ENCODE measurements at regions not wholly inside any gene's neighbourhood (a gene's known extent, or its start where the extent isn't known, plus 50 kb on each side); places are given as distances from the start of the nearest gene placed in this dataset.

DNA sequence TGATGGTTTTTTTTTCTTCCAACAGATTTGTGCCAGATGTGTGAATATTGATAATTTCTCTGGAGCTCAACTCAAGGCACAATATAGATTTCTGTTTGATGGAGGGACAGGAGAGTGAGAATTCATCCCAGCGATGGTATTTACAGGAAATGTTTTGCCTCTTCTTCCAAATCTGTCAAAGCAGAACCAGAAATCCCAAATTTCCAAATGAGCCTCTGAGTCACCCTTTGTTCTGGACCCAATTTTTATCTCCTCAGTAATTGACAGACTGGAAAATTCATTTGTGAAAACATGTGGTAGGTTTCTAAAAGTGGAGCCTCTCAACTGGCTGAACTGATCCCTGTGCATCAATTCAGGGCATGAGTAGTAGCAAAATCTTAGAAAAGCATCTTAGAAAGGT, 223.2 kb upstream of the TSHZ2 start:
- no peaks in the 10 kb centered on the region for H3K27me3 ChIP-seq (ENCODE audit: control insufficient read depth, insufficient read depth, low read length)
- POLR2A ChIA-PET, result no interaction called here
- H3K27ac ChIP-seq (ENCODE audit: low read depth, low read length), result no peak overlapping the region
- H3K9me3 ChIP-seq (ENCODE audit: control insufficient read depth, insufficient read depth, low read length), result no peaks in the 10 kb centered on the region
- H3K4me3 ChIP-seq (ENCODE audit: low read depth, low read length), result no peak overlapping the region
- TF ChIP-seq, protein P1, sequence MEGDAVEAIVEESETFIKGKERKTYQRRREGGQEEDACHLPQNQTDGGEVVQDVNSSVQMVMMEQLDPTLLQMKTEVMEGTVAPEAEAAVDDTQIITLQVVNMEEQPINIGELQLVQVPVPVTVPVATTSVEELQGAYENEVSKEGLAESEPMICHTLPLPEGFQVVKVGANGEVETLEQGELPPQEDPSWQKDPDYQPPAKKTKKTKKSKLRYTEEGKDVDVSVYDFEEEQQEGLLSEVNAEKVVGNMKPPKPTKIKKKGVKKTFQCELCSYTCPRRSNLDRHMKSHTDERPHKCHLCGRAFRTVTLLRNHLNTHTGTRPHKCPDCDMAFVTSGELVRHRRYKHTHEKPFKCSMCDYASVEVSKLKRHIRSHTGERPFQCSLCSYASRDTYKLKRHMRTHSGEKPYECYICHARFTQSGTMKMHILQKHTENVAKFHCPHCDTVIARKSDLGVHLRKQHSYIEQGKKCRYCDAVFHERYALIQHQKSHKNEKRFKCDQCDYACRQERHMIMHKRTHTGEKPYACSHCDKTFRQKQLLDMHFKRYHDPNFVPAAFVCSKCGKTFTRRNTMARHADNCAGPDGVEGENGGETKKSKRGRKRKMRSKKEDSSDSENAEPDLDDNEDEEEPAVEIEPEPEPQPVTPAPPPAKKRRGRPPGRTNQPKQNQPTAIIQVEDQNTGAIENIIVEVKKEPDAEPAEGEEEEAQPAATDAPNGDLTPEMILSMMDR (IDR thresholded peaks at IDR 0.05; ENCODE audit: low read depth, low read length), result no peak
- no peak for DNase-seq (ENCODE audit: low read depth, low spot score)
- CTCF ChIA-PET, result no interaction called here

DNA sequence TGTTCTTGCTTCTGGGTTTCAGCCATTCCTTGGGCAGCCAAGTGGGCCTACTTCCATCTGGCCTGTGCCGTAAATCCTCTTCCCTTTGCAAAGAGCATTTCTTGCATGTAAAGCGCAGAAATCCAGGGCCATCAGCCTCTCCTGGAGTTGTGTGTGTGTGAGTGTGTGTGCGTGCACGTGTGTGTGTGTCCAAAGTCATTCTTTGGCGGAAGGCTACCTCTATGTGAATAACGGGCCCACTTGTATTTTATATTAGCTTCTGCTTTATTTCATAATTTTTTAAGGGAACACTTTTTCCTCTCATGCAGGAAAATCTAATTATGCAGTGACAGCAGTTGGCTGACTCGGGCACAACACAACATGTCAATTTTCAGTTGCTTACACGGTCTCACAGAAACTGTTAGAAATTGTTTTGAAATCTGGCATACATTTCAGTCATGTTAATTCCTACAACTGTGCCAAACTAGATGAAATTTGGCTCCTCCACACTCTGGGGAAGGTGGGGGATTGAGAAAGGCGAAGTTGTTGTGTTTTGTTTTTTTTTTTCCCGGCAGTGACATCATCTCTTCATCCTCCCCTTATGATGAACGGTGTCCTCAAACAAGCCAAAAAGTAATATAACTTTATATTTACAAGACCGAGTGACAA, 223.7 kb upstream of the TSHZ2 start:
- ChIA-PET CTCF (no interaction called here), POLR2A (no interaction called here)
- Histone ChIP-seq H3K27ac (ENCODE audit: low read depth, low read length) (no peak overlapping the region), H3K27me3 (ENCODE audit: control insufficient read depth, insufficient read depth, low read length) (no peaks in the 10 kb centered on the region), H3K9me3 (ENCODE audit: control insufficient read depth, insufficient read depth, low read length) (no peaks in the 10 kb centered on the region), H3K4me3 (ENCODE audit: low read depth, low read length) (no peak overlapping the region)
- TF ChIP-seq, protein P1 (IDR thresholded peaks at IDR 0.05; ENCODE audit: low read depth, low read length), result no peak
- no peak for DNase-seq (ENCODE audit: low read depth, low spot score)

DNA sequence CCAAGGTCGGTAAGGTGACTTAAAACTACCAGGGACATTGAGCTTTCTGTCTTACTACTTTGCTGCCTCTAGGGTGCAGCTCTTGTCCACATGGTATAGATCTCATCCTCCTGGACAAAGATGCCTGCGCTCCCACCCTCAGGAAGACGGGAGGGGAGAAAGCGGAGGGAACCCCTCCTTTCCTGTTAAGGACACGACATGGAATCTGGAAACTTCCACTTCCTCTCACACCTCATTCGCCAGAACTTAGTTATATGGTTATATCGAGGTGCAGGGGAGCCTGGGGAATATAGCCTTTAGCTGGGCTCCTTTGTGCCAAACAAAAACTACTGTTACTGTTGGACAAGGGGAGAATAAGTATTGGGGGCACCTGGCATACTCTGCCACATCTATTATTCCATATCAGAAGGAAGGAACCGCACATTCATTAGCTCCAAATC, 224.3 kb upstream of the TSHZ2 start:
- POLR2A ChIA-PET, result no interaction called here
- no peaks in the 10 kb centered on the region for H3K9me3 ChIP-seq (ENCODE audit: control insufficient read depth, insufficient read depth, low read length)
- no peak for DNase-seq (ENCODE audit: low read depth, low spot score)
- no peak overlapping the region for H3K4me3 ChIP-seq (ENCODE audit: low read depth, low read length)
- CTCF ChIA-PET, result no interaction called here
- H3K27me3 ChIP-seq (ENCODE audit: control insufficient read depth, insufficient read depth, low read length), result no peaks in the 10 kb centered on the region
- TF ChIP-seq, protein P1 (IDR thresholded peaks at IDR 0.05; ENCODE audit: low read depth, low read length), result no peak
- no peak overlapping the region for H3K27ac ChIP-seq (ENCODE audit: low read depth, low read length)

DNA sequence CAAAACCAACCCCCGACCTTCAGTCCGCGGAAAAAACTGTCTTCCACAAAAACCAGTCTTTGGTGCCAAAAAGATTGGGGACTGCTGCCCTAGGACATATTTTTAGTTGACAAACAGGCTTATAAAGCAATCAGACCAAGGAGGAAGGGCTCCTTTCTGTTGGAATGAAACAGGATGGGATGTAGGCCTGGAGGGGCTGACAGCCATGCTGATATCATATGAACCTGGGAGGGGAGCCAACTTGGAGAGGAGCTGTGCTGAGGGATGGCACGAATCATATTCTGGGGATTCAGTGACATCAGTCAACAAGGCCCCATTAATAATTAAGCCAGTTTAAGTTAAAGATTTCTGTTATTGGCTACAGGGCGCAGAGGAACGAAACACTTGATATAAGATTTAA, 225.4 kb upstream of the TSHZ2 start:
- ChIA-PET CTCF (no interaction called here), POLR2A (no interaction called here)
- DNase-seq (ENCODE audit: low read depth, low spot score), result no peak
- Histone ChIP-seq H3K9me3 (ENCODE audit: control insufficient read depth, insufficient read depth, low read length) (no peaks in the 10 kb centered on the region), H3K27ac (ENCODE audit: low read depth, low read length) (no peak overlapping the region), H3K4me3 (ENCODE audit: low read depth, low read length) (no peak overlapping the region), H3K27me3 (ENCODE audit: control insufficient read depth, insufficient read depth, low read length) (no peaks in the 10 kb centered on the region)
- TF ChIP-seq, protein P1 (IDR thresholded peaks at IDR 0.05; ENCODE audit: low read depth, low read length), result no peak

DNA sequence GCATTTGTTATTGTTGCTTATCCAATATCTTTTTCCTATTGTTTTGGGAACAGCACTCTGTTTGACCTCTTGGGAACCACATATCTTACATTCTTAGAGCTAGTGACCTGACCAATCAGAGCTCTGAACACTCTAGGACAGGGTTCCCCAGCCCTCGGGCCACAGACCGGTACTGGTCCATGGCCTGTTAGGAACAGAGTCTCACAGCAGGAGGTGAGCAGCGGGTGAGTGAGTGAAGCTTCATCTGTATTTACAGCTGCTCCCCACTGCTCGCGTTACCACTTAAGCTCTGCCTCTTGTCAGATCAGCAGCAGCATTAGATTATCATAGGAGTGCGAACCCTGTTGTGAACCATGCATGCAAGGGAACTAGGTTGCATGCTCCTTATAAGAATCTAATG, 226.0 kb upstream of the TSHZ2 start:
- TF ChIP-seq, protein P1 (IDR thresholded peaks at IDR 0.05; ENCODE audit: low read depth, low read length), result no peak
- POLR2A ChIA-PET, result no interaction called here
- Histone ChIP-seq H3K4me3 (ENCODE audit: low read depth, low read length) (no peak overlapping the region), H3K27ac (ENCODE audit: low read depth, low read length) (no peak overlapping the region), H3K9me3 (ENCODE audit: control insufficient read depth, insufficient read depth, low read length) (no peaks in the 10 kb centered on the region), H3K27me3 (ENCODE audit: control insufficient read depth, insufficient read depth, low read length) (no peaks in the 10 kb centered on the region)
- CTCF ChIA-PET, result no interaction called here
- DNase-seq (ENCODE audit: low read depth, low spot score), result no peak

Data from AG04450 (cell line).